Embryonic facial prominence (tissue), 1 donor: ENCODE measurements at regions not wholly inside any gene's neighbourhood (a gene's known extent, or its start where the extent isn't known, plus 50 kb on each side); places are given as distances from the start of the nearest gene placed in this dataset.
"Not testable (repeated sequence)": the region's sequence is repeated elsewhere in the genome, so short reads cannot be mapped to it uniquely, and the experiment has no call there.

Experiments used
- DNase-seq: peaks from one replicate; pipeline ENCODE4 v3.0.0-alpha.2; 2016; ENCODE audit errors: extremely low spot score

GRCh38 chr1:233435622-233436021 lies 108.1 kb downstream of the MAP3K21 start:
- no peak for DNase-seq

GRCh38 chr1:233439721-233440120 lies 112.2 kb downstream of the MAP3K21 start:
- no peak for DNase-seq

GRCh38 chr1:233440951-233441401 lies 113.5 kb downstream of the MAP3K21 start:
- peak; percentile 44 for DNase-seq

- no peak for DNase-seq
Measured at GRCh38 chr1:233442026-233442780, 114.7 kb downstream of the MAP3K21 start.

GRCh38 chr1:233443040-233443760 lies 115.7 kb downstream of the MAP3K21 start:
- DNase-seq = no peak

- DNase-seq = no peak
Measured at GRCh38 chr1:233444484-233444883, 117.0 kb downstream of the MAP3K21 start.

GRCh38 chr1:233445737-233446136 lies 118.2 kb downstream of the MAP3K21 start:
- DNase-seq = no peak

- no peak for DNase-seq
Measured at GRCh38 chr1:233446935-233447334, 119.4 kb downstream of the MAP3K21 start.

GRCh38 chr1:233448109-233448689 lies 120.7 kb downstream of the MAP3K21 start:
- DNase-seq = no peak

- no peak for DNase-seq
Measured at GRCh38 chr1:233452724-233453123, 125.2 kb downstream of the MAP3K21 start.

GRCh38 chr1:233453433-233454200 lies 126.1 kb downstream of the MAP3K21 start:
- no peak for DNase-seq

GRCh38 chr1:233459470-233459945 lies 132.0 kb downstream of the MAP3K21 start:
- DNase-seq = no peak

- no peak for DNase-seq
Measured at GRCh38 chr1:233459968-233460367, 132.4 kb downstream of the MAP3K21 start.

GRCh38 chr1:233460692-233461091 lies 133.2 kb downstream of the MAP3K21 start:
- no peak for DNase-seq

- DNase-seq = no peak
Measured at GRCh38 chr1:233461847-233462246, 134.3 kb downstream of the MAP3K21 start.

- no peak for DNase-seq
Measured at GRCh38 chr1:233463333-233463732, 135.8 kb downstream of the MAP3K21 start.

- no peak for DNase-seq
Measured at GRCh38 chr1:233465745-233466343, 138.3 kb downstream of the MAP3K21 start.

- no peak for DNase-seq
Measured at GRCh38 chr1:233470741-233471499, 143.0 kb upstream of the KCNK1 start.

GRCh38 chr1:233471851-233472250 lies 142.1 kb upstream of the KCNK1 start:
- DNase-seq = not testable (repeated sequence)

GRCh38 chr1:233472796-233473195 lies 141.1 kb upstream of the KCNK1 start:
- not testable (repeated sequence) for DNase-seq
